NCI-H82 (cell line): ENCODE measurements at regions not wholly inside any gene's neighbourhood (a gene's known extent, or its start where the extent isn't known, plus 50 kb on each side); places are given as distances from the start of the nearest gene placed in this dataset.

Source experiments
- DNase-seq: peaks from one replicate; lab custom pipeline; 2025; lab: John Stamatoyannopoulos, UW

DNA sequence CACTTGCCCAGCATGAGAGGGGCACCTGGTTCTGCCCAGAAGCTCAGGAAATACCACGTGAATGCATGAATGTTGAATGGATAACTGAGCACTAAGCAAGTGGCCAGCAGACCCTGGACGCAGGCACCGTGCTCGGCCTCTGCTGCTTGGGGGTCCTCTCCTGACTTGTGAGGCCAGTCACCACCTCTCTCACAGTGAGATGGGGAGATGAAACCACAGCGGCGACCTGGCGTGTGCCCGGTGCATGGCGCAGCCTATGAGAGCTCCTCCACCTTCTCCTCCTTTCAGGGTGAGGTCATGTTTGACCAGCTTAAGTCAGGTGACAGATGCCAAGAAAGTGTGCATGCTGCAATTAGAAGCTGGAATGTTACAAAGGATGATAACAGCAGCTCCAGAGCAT, 75.5 kb downstream of the HMX1 start:
- DNase-seq, result no peak

DNA sequence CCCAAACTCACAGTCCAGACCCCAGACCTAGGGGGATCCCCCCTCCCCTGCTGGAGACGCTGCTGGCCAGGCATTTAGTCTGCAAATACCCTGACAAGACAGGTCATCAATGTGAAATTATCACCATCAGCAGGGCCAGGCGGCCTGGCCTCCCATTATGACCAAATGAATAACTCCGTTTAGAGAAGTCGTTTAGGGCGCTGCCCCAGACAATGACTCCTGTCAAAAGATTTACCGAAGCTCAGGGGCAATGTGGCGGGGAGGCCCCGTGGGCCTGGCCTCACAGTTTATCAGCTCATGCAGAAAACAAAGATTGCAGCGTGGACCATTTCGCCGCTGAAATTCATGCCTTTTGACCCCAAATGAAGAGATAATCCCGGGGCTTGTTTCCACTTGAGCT, 76.5 kb downstream of the HMX1 start:
- no peak for DNase-seq

DNA sequence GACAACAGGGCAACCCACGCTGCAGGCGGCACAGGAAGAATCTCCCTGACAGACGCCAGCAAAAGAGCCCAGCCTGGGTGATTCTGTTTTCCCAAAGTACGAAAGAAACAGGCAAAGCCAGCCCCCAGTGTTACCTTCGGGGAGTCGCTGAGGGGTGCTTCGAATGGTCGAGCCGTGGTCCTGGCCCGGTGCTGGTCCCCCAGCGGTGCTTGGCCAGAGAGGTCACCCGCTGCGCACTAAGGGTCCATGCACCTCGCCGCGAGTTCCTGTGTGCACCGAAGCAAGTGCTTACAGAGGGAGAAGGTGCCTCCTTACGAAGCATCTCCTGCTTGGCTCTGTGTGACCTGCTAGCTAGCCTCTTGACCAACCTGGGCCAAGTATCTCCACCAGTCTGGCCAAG, 77.1 kb downstream of the HMX1 start:
- DNase-seq, result no peak

DNA sequence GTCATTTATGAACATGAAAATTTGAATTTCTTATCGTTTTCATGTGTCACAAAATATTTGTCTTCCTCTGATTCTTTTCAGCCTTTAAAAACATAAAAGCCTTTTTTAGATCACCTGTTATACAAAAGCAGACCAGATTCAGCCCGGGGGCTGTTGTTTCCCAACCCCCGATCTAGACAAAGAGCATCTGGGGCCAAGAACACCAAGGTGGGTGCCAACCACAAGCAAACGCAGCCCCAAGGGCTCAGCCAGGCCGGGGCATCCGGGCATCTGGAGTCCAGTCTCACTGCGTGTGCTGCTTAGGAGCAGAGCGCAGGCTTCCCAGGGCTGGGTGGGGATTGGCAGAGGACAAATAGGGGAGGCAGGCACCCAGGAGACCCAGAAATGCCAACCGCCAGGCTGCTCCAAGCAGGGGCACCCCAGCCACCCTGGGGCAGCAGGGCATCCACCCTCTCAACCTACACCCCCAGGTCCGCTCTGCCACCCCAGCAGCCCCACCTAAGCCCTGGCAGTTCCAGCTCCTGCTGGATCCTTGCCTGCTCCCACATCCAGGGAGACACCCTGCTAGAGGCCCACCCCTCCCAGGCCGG, 78.0 kb downstream of the HMX1 start:
- no peak for DNase-seq

DNA sequence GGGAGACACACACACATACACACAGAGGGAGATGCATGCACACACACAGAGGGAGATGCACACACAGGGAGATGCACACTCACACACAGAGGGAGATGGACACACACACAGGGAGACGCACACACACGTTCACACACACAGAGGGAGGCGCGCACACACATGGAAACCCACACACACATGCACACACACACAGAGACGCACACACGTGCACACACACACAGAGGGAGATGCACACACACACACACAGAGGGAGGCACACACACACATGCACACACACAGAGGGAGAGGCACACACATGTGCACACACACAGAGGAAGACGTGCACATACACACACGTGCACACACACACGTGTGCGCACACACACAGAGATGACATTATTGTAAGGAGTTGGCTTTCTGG, 79.1 kb downstream of the HMX1 start:
- DNase-seq, result no peak

GRCh38 chr4:8791609-8792008, 80.0 kb downstream of the HMX1 start:
- no peak for DNase-seq

- no peak for DNase-seq
Measured at GRCh38 chr4:8790749-8791148, 80.9 kb downstream of the HMX1 start.

GRCh38 chr4:8788174-8788573, 83.5 kb downstream of the HMX1 start:
- no peak for DNase-seq

DNA sequence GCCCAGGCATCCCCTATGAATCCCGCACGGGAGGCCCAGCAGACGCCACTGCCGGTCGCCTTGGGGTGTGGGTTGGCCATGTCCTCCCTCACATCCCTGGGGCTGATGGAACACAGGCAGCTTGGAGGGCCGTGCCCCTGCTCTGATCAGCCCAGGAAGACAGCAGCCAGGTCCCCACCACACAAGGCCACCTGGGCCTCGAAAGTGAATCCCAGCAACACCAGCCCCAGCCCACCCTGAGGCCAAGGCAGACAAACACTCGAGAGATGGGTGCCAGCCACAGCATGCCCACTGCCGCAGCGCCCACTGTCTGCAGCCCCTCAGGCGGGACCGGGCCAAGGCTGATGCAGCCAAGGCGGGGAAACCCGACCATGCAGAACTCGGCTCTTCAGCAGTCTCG, 85.5 kb downstream of the HMX1 start:
- no peak for DNase-seq

GRCh38 chr4:8785656-8786142, 85.9 kb downstream of the HMX1 start:
- no peak for DNase-seq

- no peak for DNase-seq
Measured at GRCh38 chr4:8783736-8784135, 87.9 kb downstream of the HMX1 start.

GRCh38 chr4:8782135-8782534, 89.5 kb downstream of the HMX1 start:
- no peak for DNase-seq

DNA sequence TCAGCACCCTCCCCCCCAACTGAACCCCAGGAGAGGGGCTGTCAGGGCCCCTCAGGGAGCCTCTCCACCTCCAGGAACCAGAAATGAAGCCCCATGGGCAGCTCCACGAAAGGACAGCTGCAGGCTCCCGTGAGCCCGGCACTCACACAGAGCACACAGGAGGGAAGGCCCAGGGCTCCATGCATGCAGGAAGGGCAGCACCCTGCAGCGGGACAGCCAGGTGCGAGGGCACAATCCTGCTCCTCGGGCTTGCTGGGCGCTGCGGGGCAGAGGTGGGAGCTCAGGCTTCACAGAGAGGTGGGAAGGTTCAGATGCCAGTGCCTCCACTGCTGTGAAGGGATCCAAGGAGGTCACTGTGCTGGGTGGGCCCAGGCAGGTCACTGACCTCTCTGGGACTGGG, 90.0 kb downstream of the HMX1 start:
- no peak for DNase-seq

GRCh38 chr4:8780596-8781368, 90.9 kb downstream of the HMX1 start:
- no peak for DNase-seq

- no peak for DNase-seq
Measured at GRCh38 chr4:8780086-8780485, 91.6 kb downstream of the HMX1 start.

DNA sequence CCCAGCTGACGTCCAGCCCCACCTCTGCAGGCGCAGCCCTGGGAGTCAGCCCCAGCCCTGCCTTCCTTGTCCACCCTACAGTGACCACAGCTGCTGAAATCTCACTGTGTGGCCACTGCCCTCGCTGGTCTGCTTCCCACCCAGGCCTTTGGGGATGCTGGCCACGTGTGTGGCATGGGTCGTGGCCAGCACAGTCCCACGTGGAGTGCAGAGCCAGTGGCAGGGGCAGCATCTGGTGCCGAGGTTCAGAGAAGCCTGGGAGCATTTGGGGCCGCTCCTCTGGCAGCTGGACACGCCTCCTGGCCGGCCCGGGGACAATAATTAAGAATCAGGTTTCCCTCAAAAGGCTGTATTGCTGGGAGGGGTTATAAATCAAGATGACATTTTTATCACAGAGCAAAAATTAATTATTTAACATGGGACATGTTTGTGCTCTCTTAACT, 92.1 kb downstream of the HMX1 start:
- DNase-seq, result no peak

GRCh38 chr4:8778760-8779159, 92.9 kb downstream of the HMX1 start:
- DNase-seq, result no peak

DNA sequence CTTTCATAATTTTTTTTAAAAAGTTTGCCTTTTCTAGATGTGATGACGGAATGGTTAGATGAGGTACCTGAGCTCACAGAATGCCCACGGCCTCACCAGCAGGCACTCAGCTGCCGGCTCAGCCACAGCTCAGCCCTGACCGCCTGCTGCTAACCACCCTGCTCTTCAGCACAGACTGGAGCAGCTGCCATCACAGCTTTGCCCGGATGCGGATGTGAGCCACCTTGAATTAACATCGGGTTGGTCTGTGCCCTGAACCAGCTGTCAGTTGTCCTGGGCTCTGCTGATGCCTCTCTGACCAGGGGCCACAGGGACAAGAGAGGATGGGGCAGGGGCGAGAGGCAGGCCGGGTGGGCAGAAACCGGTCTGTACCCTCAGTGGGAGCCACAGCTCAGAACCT, 93.3 kb downstream of the HMX1 start:
- DNase-seq, result no peak

DNA sequence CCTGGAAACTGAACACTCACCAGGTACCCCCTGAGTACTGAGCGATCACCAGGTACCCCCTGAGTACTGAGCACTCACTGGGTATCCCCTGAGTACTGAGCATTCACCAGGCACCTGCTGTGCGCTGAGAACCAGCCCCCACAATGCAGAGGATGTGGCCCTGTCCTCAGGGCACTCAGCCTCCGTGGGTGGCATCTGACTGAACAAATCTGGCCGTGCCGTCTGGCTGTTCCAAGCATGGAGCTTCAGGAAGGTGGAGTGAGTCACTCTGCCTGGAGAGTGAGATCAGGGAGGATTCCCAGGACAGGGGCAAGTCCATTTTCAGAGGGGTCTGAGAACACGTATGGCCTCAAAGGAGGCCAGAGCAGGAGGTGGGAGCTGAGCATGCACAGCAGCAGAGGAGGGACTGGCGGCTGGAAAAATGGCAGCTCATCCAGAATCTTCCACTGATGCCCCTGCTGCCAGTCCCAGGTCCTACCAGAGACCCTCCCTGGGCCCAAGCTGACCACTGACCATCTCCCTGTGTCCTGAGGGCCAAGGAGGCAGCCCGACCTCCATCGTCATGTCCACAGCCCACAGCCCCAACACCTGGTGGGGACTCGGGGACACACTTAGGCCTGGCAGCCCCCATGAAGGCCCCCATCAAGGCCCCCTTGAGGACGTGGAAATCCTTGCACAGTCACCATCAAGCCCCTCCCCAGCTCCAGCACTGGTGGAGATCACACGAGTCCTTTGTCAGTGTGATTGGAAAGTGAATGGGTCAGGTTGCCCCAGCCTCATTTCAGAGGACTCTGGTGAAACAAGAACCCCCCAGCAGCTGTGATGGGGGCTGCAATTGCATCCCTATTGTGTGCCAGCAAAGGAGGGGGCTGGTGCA, 94.1 kb downstream of the HMX1 start:
- DNase-seq, result no peak

GRCh38 chr4:8776366-8776765, 95.3 kb downstream of the HMX1 start:
- DNase-seq, result no peak

- no peak for DNase-seq
Measured at GRCh38 chr4:8775751-8776355, 95.8 kb downstream of the HMX1 start.

GRCh38 chr4:8775121-8775520, 96.5 kb downstream of the HMX1 start:
- DNase-seq, result no peak
